Glomerular visceral epithelial cell (primary cell): ENCODE measurements at regions not wholly inside any gene's neighbourhood (a gene's known extent, or its start where the extent isn't known, plus 50 kb on each side); places are given as distances from the start of the nearest gene placed in this dataset.
A peak's percentile ranks its signal among the peaks of the same experiment; 100 is the strongest.
"Not testable (repeated sequence)": the region's sequence is repeated elsewhere in the genome, so short reads cannot be mapped to it uniquely, and the experiment has no call there.

Source experiments
- DNase-seq: peaks from one replicate; pipeline ENCODE4 v3.0.0-alpha.2; 2016; ENCODE audit errors: extremely low spot score

- no peak for DNase-seq
Measured at GRCh38 chr1:37317870-37318467, 156.4 kb upstream of the ZC3H12A start.

- DNase-seq = no peak
Measured at GRCh38 chr1:37318490-37318889, 155.9 kb upstream of the ZC3H12A start.

GRCh38 chr1:37319284-37319683, 155.1 kb upstream of the ZC3H12A start:
- DNase-seq = no peak

GRCh38 chr1:37323486-37324377, 150.6 kb upstream of the ZC3H12A start:
- peak; percentile 8 for DNase-seq

GRCh38 chr1:37325010-37325409, 149.4 kb upstream of the ZC3H12A start:
- DNase-seq = no peak

- no peak for DNase-seq
Measured at GRCh38 chr1:37325509-37326437, 148.6 kb upstream of the ZC3H12A start.

GRCh38 chr1:37332126-37332525, 142.3 kb upstream of the ZC3H12A start:
- no peak for DNase-seq

- no peak for DNase-seq
Measured at GRCh38 chr1:37338658-37339057, 135.7 kb upstream of the ZC3H12A start.

- DNase-seq = no peak
Measured at GRCh38 chr1:37342736-37343135, 131.6 kb upstream of the ZC3H12A start.

- no peak for DNase-seq
Measured at GRCh38 chr1:37347104-37347649, 127.2 kb upstream of the ZC3H12A start.

GRCh38 chr1:37353871-37354270, 120.5 kb upstream of the ZC3H12A start:
- DNase-seq = no peak

GRCh38 chr1:37354876-37355650, 119.3 kb upstream of the ZC3H12A start:
- no peak for DNase-seq

GRCh38 chr1:37358992-37359391, 115.4 kb upstream of the ZC3H12A start:
- no peak for DNase-seq

- no peak for DNase-seq
Measured at GRCh38 chr1:37360011-37360410, 114.4 kb upstream of the ZC3H12A start.

- no peak for DNase-seq
Measured at GRCh38 chr1:37362594-37363385, 111.6 kb upstream of the ZC3H12A start.

- no peak for DNase-seq
Measured at GRCh38 chr1:37363535-37363934, 110.8 kb upstream of the ZC3H12A start.

- not testable (repeated sequence) for DNase-seq
Measured at GRCh38 chr1:37368665-37369315, 105.6 kb upstream of the ZC3H12A start.

GRCh38 chr1:37372302-37372701, 102.1 kb upstream of the ZC3H12A start:
- DNase-seq = no peak

GRCh38 chr1:37372711-37373110, 101.7 kb upstream of the ZC3H12A start:
- no peak for DNase-seq

GRCh38 chr1:37373413-37373812, 101.0 kb upstream of the ZC3H12A start:
- DNase-seq = no peak
